NCI-H1436 (cell line): ENCODE measurements at regions not wholly inside any gene's neighbourhood (a gene's known extent, or its start where the extent isn't known, plus 50 kb on each side); places are given as distances from the start of the nearest gene placed in this dataset.
"Not testable (repeated sequence)": the region's sequence is repeated elsewhere in the genome, so short reads cannot be mapped to it uniquely, and the experiment has no call there.

Experiments used
- DNase-seq: peaks from one replicate; lab custom pipeline; 2025; lab: John Stamatoyannopoulos, UW

GRCh38 chr3:137612291-137612690, 151.8 kb upstream of the SOX14 start:
- no peak for DNase-seq

GRCh38 chr3:137615659-137616418, 148.3 kb upstream of the SOX14 start:
- no peak for DNase-seq

DNA sequence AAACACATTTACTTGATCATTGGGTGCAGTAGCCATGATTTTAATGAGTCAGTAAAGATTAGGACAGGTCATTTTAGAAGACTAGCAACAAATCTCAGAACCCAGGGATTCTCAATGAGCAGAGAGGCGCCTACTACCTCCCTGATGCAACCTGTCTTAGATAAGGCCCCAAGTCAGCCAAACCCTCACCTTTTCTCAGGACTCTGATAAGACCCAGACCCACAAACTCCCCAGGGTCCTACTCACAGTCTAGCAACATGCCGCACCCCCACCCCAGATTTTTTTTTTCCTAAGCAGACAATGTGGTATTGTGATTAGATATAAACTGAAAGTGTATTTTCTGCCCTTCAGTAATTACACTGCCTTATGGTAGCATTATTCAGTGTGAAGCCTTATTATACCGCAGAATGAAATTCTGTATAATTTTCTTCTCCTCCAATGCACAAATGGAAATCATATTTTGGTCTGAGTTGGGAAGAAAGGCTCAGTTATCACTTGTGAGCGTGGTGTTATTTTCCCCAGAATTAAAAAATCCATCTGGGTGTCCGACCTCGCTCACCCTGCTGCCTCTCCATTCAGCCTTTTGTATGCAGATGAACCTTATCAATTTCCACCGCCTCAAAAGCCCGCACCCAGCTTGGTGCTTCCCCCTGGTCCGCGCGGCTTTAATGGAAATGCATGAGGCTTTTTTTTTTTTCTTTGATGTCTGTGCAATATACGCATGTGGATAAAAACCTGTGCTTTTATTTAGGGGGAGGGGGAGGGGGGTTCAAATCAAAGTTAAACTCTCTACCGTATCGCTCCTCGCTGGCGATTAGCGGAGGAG, 122.0 kb upstream of the SOX14 start:
- DNase-seq = no peak

DNA sequence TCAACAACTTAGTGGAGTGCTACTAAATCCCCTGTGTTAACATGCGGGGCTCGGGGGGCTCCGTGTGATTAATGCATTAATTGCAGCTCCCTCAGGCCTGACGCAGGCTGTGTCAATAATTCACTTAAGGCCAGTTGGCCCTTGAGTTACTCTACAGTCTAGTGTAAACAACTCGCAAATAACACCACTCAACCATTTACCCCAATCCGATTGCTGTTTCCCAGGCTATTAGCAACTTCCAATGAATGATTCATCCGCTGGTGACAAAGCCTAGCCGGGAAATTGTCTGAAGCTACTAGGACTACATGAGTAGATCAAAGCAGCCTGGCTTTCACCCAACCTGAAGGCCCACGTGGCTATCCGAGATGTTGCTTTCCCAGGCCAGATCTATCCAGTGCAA, 121.3 kb upstream of the SOX14 start:
- DNase-seq = no peak

GRCh38 chr3:137647179-137647578, 116.9 kb upstream of the SOX14 start:
- no peak for DNase-seq

GRCh38 chr3:137669519-137670060, 94.5 kb upstream of the SOX14 start:
- DNase-seq = no peak

GRCh38 chr3:137687181-137687879, 76.8 kb upstream of the SOX14 start:
- DNase-seq = no peak

DNA sequence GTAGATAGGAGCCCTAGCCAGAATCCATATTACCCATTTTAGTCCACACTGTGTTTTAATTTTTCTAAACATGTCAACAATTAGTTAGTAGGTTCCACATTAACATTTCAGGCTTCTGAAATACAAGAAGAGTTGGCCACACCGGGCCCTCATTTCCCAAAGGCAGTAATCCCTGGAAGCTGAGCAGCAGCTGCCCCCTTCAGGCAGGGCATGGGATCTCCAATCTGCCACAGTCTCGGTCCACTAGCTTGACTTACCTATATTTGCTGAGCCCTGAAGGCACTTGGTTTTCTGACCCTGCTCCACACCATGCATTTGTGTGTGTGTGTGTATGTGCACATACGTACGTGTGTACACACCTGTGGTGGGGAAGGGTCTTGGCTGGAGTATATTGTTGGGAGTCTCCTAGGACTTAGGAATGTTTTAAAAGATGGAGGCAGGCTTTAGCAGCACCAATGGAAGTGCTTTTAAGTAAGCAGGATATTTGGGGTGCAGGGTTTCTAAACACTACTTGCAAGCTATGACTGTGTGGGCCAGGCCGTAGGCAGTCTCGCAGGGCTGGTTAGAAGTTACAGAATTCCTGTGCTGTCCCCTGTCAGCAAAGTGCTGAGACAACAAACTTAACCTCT, 71.2 kb upstream of the SOX14 start:
- DNase-seq = no peak

GRCh38 chr3:137693791-137694190, 70.3 kb upstream of the SOX14 start:
- no peak for DNase-seq

DNA sequence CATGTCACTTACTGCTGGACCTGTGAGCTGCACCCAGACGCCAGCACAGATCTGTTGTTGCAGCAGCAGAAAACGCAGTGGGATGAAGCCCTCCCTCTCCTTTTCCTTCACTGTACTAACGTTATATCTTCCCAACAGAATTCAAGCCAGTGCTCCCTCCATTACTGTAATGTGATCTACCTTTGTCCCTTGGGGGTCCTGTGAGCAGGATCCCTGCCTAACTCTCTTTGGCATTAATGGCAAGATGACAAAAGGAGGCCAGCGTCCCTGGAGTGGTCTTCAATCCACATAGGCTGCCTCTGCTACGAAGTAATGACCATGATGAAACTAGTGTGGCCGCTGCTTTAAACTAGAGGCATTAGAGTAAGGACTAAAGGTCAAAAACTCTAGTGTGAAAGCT, 69.3 kb upstream of the SOX14 start:
- DNase-seq = no peak

DNA sequence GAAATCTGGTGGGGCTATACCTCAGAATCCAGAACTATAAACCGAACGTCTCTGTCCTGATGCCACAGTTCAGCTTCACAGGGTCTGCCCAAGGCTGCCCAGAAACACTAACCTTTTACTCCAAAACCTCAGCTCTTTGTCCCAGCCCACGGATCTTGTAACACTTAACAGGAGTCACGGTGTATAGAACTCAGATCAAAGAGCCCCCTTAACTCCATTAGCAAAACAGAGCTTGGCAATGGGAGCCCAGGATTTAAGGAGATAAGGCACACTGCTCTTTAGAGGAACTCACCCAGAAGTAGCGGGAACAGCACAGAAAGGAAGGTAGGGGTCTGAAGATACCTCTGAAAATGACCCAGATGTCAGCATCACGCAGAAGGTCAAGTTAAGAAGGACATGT, 68.8 kb upstream of the SOX14 start:
- no peak for DNase-seq

DNA sequence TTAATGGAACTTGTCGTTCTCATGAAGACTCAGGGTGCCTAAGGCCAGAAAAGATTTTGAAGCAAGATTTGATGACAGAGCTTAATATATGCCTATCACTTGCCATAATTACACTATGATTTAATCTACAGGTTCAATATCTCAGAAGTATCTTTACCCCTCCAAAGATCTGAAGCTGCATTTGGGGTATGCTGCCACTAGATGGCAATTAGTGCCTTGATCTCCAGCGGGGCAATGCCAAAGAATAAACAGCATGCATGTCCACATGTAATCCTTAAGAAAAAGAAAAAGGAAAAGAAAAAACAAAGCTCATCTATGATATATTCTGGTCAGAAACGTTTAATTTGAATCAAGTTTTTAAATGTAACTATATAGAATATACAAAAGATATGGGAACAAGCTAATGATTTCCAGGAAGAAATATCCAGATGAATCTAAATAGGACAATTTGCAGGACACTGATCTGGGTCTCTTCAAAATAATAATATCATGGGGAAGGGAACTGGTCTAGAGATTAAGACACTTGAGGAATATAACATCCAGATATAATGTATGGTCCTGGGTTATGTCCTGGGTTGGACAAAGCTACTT, 55.0 kb upstream of the SOX14 start:
- no peak for DNase-seq

DNA sequence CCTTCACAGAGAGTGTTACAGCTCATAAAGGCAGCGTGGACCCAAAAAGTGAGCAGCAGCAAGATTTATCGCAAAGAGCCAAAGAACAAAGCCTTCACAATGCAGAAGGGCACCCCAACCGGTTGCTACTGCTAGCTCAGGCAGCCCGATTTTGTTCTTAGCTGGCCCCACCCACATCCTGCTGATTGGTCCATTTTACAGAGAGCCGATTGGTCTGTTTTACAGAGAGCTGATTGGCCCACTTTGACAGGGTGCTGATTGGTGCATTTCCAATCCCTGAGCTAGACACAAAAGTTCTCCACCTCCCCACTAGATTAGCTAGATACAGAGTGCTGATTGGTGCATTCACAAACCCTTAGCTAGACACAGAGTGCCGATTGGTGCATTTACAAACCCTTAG, 50.1 kb upstream of the SOX14 start:
- not testable (repeated sequence) for DNase-seq
